ENCODE measurements at regions not wholly inside any gene's neighbourhood (a gene's known extent, or its start where the extent isn't known, plus 50 kb on each side); places are given as distances from the start of the nearest gene placed in this dataset.
"Not testable (repeated sequence)": the region's sequence is repeated elsewhere in the genome, so short reads cannot be mapped to it uniquely, and the experiment has no call there.

DNA sequence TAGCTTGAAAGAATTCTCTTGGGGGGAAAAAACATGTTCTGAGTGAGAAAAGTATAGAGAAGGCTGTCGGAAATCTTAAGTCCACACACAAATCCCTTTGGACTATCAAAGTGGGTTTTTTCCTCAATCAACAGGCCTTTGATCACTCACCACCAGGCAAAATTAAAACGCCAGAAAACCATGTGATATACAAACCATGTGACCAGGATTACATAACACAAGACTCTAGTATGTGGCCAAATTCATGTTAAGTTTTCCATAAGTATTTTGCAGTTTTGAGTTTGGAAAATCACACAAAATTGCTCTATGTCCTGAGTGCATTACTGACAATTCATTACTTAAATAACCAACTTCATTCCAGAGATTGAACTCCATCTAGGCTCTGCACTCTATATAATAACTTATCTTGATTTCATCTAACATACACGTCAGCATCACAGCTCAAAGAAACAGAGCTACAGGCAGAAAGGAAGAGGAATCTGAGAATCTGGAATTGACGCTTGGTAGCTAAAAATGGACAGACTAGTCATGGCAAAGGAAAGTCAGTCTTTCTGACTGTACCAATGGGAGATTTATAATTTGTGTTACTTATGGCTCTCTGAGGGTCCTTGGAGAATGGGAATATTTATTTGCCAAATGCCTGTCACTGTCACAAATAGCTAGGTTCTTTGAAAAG is 383.5 kb downstream of the SFMBT2 start:
- DNase-seq: no peak

DNA sequence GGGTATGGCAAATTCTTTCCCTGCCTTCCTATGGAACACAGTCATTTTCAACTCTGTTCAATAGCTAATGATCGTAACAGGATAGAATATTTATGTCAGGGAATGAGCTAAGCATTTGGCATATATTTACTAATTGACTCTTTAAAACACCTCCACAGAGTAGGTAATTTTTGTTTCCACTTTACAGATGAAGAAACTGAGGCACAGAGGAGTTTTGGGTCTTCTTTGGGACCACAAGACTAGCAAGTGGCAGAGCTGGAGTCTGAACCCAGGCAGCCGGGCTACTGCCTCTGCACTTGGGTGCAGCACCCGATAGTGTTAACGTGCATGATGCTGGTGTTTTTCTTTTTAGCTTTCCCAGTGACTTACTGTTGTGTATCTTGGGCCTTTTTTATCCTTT is 384.0 kb downstream of the SFMBT2 start:
- DNase-seq: no peak

DNA sequence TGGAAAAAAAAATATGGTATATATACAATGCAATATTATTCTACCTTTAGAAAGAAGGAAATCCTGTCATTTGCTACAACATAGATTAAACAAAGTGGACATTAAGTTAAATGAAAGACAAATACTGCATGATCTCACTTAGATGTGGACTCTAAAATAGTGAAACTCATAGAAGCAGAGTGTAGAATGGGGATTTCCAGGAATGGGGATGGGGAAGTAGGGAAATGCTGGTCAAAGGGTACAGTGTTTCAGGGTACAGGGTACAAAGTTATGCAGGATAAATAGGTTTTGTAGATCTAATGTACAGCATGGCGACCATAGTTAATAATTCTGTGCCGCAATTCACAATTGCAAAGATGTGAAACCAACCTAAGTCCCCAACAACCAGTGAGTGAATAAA is 385.5 kb downstream of the SFMBT2 start:
- DNase-seq: no peak

DNA sequence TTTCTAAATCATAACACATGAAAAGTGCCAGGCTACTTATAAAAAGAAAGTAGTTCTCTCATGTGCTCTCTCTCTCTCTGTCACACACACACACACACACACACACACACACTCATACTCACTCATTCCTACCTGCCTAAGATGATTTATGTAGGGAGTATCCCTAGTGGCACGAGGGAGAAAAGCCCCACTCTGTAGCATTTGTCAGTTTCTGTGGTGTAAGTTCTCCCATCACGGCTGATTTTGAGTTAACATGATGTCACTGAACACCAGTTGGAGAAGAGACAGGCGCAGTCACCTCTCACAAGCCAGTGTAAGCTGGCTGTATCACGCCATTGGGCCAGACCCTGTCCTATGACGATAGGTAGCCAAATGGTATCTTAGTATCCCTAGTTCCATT is 395.4 kb downstream of the SFMBT2 start:
- no peak for DNase-seq

DNA sequence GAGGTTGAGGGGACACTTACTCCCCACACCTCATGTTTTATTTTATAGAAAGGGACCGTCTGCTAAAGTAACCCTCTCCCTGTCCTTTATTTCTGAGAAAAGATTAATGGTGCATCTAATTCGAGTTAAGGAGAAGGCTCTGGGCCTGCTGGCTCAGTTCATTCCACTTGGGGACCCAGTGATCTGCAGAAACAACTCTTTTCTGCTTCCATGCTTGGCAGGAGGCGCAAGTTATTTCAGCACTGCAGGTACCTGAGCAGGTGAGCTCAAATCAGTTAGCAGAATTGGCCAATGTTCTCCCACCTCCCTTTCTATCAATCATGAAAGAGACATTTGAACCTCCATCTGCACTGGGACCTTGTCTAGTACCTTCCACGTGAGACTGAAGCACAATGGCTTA is 396.1 kb downstream of the SFMBT2 start:
- DNase-seq: no peak

DNA sequence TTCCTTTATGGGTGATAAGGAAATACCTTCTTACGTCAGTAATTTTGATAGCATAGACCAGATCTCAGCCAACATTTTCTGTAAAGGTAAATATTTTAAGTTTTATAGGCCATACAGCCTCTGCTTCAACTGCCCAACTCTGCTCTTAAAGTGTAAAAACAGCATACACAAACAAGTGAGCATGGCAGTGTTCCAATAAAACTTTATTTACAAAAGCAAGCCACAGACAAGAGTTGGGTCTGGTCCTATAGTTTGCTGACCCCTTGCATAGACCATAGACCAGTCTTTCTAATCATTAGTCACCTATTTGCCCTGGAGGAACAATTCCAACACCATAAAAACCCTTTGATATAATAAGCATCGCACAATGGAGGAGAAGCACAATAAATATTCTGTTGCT is 398.8 kb downstream of the SFMBT2 start:
- DNase-seq: no peak

DNA sequence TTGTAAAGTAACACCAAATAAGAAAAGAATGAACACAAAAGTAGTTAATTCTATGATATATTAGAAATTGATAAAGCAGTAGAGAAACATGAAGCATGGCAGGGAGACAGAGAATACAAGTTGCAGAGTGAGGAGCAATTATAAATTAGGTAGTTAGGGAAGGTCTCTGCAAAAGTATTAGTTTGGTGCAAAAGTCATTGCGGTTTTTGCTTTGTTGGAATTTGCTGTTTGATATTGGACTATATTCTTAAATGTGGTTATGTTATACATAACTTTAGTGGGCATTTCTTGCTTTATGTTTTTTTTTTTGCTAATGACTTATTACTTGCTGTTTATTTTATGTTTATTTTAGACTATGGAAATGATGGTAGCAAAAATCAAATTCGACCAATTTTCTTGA is 402.2 kb downstream of the SFMBT2 start:
- no peak for DNase-seq

DNA sequence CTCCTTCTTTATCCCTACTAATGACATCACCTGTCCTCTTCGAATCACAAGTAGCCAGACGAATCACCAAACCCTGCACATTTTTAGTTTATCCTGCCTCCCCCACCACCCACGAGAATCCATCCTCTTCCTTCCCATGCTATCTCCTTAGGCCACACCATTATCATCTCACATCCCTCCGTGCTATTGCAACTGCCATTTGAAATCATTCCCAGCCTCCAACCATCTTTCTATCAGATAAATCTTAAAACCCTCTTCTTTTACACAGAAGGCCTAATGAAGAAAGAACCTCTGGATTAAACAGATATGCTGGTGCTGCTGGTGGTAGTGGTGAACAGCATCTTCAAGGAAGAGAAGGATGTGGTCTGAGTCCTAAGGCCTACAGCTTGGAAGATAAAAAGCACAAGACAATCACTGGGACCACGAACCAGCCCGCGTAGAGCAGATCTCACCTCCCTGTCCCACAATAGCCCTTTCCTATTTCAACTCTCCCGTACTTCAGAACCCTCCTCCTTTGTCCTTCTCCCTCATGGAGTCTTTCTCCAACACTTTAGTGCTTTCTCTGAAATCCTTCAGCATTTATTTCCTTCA is 403.1 kb downstream of the SFMBT2 start:
- DNase-seq: no peak

DNA sequence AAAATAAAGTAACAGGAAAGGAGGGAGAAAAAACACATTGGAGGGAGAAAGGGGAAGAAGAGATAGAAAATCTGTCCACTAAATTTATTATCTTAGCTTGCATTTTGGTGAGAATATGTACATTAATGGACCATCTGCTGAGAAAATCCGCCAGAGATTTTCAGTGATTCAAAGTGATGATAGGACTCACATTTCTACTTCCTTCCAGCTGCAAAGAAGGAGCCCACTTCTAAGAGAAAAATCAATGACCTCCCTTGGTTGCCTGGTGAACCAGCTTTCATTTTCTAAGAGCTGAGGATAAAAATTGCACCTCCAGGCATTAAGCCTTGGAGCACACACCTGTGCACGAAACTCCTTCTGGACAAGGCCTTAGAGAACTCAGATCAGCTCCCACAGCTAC is 404.3 kb downstream of the SFMBT2 start:
- no peak for DNase-seq

DNA sequence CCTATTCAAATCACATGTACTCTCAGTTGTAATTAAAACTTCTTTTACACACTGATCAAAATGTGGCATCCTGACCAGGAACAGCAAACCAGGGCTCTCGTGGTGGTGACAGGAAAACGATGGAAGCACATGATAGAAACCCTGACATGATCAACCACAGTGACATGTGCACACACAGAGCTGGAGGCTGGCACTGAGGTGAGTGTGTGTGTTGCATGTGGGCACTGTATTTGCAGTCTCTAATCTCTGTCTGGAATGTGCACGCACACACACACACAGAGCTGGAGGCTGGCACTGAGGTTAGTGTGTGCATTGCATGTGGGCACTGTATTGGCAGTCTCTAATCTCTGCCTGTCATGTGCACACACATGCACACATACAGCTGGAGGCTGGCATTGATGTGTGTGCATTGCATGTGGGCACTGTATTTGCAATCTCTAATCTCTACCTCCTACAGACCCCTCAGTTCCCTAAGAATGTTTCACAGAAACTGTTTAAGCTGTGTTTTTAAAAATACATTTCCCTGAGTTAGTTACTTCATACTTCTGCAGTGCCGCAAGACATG is 406.9 kb downstream of the SFMBT2 start:
- no peak for DNase-seq

DNA sequence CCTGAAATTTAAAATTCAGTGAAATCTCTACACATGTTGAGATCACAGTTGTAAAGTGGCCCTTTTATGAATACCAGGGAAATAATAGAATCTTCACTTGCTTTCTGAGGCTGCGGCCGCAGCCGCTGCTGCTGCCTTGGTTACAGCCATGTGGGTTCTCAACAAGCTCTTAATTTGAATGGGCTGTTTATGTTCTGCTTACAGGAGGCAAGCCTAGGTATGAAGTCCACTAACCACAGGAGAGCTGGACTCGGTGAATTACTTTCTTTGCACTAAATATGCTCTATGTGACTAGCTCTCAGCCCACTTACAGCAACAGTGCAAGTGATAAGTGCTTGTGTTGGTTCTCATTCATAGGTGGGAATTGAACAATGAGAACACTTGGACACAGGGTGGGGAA is 410.8 kb downstream of the SFMBT2 start:
- no peak for DNase-seq

DNA sequence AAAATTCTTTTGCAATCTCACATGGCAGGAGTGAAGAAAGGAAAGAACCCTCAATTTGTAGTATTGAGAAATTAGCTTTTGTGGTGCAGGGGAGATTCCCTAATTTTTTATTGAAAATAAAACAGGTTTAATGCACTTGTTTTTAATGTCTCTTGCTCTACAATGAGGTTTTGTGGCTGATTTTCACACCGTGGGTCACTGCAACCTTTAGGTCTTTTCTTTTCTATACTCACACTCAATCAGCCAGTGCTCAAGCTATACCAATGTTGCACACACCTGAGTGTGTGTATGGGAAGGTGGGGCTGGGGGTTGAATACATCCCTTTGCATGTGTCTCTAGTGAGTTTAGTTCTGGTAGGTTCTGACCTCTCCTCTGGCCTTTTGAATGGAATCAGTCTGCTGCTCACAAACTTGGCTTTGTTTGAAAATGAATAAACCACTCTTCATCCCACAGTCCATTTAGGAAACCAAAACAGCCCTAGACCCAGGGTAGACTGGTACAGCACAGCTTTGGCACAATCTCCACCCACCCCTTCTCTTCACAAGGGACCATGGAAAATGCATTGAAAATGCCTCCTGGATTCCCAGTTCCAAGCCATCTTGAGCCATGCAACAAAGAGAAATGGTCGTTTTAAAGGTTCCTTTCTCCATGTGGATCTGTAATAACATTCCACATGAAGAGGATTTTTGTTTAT is 411.5 kb downstream of the SFMBT2 start:
- DNase-seq: no peak

DNA sequence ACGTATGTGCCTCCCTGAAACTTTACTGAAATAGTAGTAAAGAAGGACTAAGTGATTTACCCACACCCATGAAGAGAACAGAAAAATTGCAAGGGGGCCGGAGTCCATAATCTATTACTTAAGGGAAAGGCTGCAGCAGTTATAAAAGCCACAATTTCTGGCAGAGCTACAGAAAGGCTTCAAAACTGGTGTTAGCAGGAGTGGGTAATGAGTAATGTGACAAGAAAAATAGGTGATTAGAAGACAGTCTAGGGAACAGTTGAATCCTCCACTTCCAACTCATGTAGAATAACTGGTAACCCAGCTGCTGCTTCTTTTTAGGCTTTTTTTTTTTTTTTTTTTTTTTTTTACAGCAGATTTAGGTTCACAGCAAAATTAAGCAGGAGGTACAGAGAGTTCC is 413.3 kb downstream of the SFMBT2 start:
- no peak for DNase-seq

DNA sequence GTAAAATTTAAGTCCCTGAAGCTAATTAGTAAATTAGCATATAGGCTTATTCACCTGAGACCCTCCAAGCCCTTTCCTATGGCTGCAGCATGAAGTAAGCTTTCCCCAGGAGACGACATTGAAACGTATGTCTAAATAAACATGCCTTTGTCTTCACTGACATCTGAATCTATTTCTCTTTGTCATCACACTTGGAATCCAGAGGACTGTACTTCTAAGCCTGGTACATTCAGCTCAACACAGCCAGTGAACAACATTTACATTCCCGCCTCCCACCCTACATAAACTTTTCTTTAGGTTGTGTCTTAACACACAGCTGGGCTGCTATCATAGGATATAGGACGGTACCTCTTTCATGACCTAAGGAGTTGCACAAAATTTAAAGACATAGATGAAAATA is 414.4 kb downstream of the SFMBT2 start:
- no peak for DNase-seq

DNA sequence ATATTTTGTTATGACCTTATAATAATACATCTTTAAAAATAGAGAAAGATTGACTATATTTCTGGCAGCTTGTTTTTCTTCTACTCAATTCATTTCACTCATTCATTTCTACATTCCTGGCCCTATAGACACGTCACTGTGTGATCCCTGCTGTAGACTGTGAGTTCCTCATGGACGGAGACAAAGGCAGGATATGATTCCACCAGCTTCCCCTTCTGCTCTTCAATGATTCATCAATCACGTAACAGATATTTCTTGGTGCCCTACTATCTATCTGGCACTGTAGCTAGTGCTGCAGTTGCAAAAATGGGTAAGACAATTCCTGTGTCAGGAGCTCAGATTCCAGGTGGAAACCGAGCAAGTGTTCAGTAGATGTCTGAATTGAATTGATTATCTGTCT is 415.0 kb downstream of the SFMBT2 start:
- DNase-seq: no peak

DNA sequence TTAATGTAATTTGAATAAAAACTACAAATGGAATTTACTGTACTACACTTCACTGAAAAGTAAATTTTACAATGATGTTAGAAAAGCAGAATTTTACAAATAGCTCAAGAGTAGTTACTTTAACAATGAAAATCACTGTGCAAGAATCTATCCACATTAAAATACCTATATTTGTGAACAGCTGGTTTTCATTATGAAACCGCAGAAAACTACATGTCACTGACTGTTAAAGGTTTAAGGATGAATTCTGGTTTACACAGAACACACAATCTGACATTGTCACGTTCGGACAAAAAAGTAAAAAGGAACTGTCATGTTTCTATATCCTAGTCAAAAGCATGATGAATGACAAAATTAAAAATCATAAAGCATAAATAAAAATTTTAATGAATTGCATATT is 415.3 kb upstream of the PRKCQ start:
- DNase-seq: no peak

DNA sequence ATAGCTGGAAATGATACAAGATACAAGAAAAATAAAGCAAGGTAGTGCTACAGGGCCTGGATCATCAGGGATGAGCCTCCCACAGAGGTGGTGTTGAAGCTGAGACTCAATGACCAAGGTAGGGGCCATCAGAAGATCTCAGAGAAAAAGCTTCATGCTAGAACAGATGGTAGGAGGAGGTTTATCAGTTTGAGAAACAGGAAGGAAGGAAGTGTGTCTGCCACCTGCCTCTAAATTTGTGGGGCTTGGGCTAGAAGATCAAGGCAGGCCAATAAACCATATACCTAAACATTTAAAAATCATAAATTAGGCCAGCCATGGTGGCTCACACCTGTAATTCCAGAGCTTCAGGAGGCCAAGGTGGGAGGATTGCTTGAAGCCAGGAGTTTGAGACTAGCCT is 410.8 kb upstream of the PRKCQ start:
- DNase-seq: no peak

DNA sequence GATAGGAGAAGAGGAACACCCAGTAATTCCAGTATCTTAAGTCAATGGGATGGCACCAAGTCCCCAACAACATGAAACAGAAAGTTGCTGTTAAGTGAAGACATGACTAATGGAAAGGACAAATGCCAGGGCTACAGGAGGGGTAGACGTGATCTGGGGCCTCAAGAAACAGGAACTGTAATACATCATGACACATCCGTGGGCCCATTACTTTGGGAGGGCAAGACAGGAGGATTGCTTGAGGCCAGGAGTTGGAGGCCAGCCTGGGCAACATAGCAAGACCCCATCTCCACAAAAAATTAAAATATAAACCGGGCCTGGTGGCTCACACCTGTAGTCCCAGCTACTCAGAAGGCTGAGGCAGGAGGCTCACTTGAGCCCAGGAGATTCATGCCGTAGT is 408.6 kb upstream of the PRKCQ start:
- DNase-seq: no peak

DNA sequence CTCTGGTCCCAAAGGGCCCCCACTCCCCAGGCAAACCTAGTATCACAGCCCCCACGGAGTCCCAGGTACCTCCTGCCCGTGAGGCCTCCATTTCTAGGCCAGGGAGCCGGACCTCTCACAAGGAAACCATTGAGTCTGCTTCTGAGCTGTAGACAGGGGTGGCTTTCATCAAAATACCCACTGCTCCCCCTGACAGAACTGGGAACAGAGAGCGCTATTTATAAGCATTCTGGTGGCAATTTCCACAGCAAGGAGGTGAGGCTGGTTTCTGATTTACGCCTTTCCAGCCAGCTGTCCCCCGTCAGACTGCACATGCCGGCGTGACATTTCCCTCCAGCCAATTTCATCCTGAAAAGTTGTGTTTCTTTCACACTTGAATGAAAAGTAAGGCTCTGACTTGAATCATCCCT is 407.5 kb upstream of the PRKCQ start:
- DNase-seq: no peak

DNA sequence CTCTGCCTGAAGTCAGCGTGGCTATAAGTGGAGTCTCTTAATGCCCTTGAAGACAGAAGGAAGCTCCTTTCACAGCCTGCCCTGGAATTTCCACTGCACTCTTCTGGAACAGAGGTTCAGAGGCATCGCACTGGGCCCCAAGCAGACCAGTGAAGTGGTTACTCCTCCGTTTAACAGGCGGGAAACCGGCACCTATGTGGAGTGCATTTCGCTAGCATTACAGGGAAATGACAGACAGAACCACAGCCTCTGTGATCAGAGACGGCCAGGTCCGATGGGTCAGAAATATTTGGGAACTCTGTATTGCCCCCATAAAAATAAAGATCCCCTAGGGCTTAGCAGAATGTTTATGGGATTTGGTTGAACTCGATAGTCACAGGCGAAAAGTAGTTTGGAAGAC is 406.9 kb upstream of the PRKCQ start:
- no peak for DNase-seq

DNA sequence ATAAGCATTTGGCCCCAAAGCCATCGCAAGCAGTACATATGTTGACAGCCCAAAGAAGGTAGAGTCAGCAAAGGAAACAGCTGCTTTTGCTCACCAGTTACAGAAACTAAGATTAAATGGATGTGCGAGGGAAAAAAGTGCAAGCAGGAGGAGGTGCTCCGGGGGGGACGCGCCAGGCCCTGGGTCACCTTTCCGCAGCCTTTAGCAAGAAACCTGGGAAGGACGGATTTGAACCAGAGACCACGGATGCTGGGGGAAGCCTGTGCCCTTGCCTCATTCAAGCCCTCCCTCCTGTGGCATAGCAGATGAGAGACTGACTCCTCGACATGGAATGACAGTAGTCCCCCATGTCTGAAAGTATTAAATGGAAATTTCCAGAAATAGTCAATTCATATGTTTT is 405.6 kb upstream of the PRKCQ start:
- DNase-seq: no peak

DNA sequence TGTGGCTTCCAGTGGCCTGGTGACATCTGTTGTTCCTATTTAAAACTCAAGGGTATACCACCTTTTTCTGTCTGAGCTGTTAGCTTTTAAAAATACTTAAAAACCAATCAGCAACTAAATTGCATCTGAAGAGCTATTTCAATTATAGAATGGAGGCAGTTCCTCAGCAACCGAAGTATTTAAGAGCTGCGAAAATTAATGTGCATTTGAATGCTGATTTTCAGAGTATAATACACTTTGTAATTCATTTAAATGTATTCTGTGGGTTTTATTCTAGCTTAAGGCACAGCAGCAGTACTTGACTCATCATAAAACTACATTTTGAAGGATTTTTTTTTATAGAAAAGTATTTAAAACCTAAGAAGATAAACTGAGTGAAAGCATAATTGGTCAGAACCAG is 404.9 kb upstream of the PRKCQ start:
- no peak for DNase-seq

DNA sequence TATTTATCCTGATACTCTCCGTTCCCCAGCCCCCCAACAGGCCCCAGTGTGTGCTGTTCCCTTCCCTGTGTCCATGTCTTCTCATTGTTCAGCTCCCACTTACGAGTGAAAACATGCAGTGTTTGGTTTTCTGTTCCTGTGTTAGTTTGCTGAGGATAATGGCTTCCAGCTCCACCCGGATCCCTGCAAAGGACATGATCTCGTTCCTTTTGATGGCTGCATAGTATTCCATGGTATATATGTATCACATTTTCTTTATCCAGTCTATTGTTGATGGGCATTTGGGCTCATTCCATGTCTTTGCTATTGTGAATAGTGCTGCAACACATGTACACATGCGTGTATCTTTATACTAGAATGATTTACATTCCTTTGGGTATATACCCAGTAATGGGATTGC is 403.9 kb upstream of the PRKCQ start:
- DNase-seq: not testable (repeated sequence)

DNA sequence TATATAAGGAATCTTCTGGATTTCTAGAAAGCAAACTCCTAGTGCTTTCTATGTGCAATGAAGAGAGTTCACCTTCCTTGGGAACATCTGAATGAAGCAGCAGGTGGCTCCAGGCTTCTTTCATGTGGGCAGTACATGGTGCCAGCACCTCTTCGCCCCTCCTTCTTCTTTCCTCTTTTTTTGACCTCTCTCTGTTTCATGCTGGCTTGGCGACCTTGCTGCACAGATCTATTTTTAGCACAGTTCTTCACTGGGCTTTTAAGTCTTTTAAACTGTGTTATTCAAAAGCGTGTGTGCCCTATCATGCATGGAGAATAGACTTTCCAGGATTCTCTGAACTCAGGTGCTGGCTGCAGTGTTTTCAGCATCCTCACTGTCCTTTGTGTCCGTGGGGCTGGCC is 400.3 kb upstream of the PRKCQ start:
- no peak for DNase-seq

Data from activated effector memory CD4-positive, alpha-beta T cell treated with Interleukin-2 at 50 U/mL for 16 hours (primary cell).